GM18517 (cell line): ENCODE measurements at regions not wholly inside any gene's neighbourhood (a gene's known extent, or its start where the extent isn't known, plus 50 kb on each side); places are given as distances from the start of the nearest gene placed in this dataset.

Experiments used
- ATAC-seq: cut with Tn5 transposase; IDR thresholded peaks from one replicate; pipeline ENCODE4 v1.9.1; 2021; ENCODE audit warnings: mild to moderate bottlenecking, moderate library complexity; ENCODE audit not compliant: unreplicated experiment

DNA sequence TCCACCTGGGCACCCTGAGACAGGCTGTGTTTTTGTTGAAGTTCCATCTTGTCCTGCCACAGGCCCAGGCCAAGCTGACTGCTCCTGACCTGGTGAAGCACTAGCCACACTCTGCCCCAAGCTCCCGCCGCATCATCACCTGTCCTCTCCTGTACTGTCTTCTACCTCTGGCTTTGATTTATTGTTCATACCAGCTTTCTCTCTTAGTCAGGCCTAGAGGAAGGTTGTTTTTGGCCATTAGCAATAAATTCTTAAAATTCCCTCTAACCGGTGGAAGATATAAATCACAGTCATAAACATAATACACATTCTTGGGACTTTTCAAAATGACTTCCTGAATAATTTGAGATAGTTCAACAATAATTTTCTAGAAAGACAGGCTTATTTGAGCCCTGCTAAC is 169.4 kb downstream of the DAD1 start:
- no peak for ATAC-seq

DNA sequence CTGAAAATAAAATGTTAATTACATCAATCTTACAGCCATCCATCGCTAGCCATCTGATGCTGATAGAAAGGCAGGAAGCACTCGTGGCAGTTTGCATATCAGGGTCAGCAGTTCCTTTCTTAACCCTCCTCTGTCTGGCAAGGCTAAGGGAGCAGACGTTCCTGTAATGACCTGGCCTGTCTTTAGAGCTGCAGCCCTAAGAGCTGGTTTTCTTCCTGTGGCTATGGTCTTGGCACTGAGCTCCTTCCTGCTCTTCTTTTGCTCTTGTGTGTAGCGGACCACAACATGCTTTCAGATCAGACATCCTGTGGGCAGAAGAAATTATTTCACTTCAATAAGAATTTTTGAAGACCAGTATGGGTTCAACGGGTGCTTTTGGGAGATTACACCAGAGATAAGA is 170.4 kb downstream of the DAD1 start:
- ATAC-seq = no peak

DNA sequence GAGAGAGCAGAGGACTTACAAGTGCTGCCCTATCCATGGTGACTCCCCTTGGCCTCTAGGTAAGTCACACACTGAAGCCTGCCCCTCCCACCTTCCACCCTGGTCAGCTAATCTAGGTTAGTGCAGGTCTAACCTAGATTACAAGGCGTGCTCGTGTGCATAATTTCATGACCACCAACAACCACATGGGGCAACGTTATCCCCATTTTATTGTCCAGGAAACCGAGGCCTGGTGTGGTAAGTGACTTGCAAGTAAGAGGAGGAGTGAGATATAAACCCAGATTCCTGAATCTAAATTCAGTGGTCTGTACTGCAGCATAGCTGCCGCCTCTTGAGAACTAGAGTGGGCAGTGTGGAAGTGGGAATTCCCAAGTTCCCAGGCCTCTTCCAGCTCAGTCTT is 171.1 kb downstream of the DAD1 start:
- no peak for ATAC-seq

DNA sequence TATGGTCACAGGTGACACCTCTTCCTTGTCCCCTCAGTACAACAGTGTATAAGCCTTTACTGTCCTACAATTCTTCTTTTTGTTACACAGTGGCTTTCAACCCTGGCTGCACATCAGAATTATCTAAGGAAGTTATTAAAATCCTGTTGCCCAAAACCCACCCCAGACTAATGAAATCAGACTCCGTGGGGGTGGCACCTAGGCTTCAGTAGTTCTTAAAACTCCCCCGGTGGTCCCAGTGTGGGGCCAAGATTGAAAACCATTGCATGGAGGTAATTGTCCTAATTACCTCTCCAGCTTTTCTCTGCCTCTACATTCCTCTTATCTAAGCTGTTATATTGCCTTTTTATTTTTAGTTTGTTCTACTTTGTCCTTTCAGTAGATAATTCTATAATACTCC is 172.8 kb downstream of the DAD1 start:
- ATAC-seq = no peak

DNA sequence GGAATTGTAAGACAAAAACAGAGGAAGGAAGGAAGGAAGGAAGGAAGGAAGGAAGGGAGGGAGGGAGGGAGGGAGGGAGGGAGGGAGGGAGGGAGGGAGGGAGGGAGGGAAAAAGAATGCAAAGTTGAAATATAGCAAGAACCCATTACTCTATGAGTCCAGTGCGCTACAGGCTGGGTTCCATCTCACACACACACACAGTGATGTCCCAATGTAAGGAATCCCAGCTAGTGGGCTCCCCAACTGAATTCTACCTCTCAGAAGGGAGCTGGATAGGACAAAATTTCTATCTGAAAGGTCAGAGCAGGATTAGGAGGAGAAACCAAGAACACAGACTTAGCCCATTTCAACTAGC is 173.4 kb downstream of the DAD1 start:
- no peak for ATAC-seq

DNA sequence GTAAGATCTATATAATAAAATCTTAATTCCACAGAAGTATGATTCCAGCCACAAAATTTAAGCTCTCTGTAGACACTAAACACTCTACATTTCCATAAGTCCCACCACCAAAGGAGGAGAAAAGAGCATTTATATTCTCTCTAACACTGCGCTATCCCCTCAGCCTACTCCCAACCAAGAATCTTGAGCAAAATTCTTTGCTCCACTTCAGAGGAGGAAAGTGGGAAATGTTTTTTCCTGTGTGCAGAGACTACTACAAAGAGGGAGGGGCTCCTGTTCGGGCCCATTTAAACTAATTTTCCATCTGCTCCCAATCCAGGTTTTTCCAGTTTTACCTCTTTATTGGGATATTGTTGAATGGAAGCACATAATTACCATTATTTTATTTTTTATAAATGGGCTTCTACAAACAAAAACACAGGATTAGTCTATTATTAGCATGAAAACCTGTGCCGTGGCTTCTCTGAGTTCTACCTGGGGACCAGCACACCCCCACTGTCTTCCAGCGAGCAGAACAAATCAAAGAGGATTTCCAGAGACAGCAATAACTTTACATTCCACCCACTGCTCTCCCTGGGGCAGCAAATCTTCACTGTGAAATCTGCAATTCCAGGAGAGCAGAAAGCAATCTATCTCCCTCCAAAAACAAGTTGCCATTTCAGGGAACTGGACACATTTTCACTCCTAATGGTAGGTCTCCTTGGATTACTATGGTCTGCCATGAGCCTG is 174.0 kb downstream of the DAD1 start:
- ATAC-seq = no peak

DNA sequence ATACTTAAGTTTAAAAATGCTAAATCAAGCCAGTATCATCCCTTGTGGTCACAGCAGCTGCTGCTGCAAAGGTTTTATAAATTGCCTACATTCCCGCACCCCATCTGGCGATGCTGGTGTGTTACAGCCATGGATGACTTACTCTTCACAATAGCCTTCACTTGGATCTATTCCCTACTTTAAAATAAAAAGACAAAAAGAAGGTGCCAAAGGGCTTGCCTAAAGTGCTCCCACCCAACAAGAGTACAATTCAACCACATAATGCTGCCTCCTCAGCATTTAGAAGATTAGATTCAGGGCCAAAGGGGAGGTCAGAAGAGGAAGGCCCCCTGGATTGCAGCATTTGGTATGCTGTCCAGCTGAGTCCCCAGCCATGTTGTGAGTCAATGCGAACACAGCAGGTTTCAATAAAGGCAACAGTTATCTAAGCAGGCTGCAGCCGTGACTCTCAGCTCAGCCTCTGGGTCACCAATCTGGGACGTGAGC is 176.1 kb downstream of the DAD1 start:
- no peak for ATAC-seq

DNA sequence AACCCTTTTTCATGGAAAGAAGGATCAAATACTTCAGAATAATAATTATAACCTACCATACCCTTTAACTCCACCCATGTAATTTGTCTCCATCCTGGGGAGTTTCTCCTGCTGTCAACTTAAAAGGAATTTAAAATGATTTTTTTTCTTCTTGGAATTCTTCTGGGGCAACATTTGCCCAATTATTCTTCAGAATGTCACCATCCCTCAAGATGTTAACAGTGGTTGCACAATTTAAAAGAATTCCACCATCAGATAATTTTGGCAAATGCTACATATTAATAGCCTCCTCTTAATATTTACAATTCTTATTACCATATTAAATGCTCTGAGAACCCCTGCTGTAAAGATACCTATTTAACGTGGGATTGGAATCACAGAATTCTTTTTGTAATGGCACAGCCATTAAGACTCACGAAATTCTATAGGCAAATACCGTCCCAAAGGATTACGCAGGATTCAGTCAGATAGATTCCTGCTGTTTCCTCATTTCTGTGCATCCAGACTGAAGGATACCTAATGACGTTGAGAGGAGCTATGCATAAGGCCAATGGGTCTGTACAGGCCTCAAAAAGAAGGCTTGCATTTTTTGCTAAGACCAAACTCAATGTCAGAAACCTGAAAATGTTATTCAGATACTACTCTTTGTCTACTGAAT is 177.5 kb downstream of the DAD1 start:
- ATAC-seq = no peak

DNA sequence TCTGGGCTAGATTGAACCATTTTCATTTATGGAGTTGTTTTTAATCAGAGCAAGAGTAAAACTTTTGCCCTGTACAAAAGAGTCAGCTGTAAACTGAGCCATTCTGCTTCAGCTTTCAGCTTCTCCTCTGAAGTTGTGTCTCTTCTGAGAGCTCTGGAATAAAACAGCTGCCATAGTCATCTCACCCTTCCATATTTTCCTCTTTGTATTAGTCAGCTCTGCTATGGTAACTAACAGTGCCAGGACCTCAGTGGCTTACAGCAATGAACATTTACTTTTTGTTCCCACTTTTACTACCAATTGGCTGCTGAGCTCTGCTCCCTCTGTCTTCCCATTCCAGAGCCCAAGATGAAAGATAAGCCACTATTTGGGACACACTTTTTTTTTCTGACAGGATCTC is 178.5 kb downstream of the DAD1 start:
- no peak for ATAC-seq

DNA sequence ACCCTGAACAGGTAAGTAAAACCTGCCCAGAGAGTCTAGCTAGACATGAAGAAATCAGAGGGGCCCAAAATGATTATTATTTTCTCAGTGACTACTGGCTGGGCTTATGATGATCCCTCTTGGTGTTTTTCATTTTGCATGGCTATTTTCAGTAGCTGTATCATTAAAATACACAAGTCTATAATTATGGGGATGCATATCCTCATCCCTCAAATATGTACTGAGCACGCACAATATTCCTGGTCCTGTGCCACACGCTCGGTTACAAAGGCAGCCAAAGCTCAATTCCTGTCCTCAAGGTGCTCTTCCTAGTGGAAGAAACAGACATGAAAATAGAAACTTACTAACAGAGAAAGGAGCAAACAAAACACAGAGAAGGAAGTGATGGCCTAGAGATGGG is 180.0 kb downstream of the DAD1 start:
- ATAC-seq = no peak

DNA sequence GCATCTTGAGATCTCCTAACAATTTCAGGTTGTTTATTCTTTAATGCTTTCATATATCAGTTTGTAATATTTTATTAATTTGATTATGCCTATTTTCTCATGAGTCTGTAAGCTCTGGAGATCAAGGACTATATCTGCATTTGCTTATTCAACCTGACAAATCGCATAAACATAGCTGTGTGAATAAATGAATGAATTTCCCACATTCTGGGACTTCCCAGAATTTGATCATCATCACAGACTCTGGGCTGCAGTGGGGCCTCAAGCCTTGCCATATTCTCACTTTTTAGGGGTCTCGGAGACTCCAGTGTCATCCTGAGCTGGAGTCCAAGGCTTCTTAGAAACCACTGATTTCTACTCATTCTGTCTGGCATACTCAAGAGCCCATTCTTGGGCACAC is 180.5 kb downstream of the DAD1 start:
- no peak for ATAC-seq

DNA sequence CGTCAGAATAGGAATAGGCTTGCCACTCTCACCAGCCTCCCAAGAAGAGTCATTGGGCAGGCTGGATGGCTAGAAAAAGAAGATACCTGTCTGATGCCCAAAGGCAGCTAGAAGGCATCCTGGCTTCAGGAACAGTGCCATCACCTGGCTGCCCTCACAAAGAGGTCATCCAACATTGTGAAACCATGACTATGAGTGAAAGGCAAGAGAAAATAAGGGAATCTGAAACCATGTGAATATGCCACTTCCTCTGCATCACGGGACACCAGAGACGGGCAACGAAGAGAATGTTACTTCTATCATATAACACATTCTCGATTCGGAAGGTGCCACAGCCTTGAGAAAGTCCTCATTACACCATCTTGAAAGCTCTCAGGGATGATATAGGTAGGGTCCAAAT is 182.0 kb downstream of the DAD1 start:
- no peak for ATAC-seq

DNA sequence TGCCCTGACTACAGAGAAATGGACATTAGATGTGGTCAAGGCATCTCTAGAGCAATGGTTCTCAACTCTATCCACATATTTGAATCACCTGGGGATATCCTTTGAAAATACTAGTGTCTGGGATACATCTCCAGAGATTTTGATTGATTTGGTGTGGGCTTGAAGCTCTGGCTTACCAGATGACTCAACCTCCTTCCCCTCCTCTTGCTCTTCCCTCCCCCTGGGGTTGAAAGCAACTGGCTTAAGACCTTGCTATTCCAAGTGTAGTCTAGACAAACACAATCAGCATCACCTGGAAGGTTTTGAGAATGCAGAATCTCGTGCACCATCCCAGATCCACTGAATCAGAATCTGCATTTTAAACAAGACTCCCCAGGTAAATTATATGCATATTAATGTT is 183.8 kb downstream of the DAD1 start:
- no peak for ATAC-seq

DNA sequence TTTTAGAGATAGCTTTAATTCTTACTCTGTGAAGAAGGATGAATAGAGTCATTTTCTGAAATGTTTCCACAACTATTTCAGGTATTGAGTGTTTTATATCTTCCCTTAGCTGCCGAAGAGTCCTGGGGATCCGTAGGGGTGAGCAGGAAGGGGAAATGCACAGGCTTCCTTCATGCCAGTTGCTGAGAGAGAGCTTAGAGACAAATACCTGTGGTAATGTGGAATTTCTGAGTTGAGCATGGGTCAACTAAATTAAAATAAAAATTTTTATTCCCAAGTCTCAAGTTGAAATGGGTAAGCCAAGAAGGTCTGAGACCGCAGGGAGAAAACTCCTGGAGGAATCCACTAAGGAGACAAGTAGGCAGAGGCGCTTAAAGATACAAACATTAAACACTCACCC is 185.7 kb downstream of the DAD1 start:
- ATAC-seq = no peak

DNA sequence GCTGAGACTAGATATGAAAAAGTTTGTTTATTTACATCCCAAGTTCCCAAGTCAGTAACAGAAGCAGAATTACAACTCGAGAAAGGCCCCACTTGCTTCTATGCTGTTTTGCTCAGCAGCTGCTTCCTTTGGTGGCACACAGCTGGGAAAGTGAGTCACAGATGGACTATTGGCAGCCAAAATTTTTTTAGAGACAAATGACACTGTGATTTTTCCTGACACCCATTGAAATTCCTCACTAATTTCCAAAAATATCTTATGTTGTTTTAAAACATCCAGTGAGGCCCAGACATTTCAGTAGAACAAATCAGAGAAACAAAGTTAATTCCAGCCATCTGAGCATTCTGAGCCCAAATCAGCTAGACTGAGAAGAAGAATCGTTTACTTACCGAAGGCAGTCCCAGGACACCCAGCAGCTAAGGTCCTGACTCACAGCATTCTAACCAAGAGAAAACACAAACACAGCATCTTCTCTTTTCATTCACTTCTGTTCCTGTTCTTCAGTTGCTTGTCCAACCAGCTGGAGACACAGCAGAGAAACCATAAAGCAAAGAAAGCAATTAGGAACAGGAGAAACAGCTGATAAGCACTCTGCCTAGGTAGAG is 188.3 kb downstream of the DAD1 start:
- no peak for ATAC-seq

DNA sequence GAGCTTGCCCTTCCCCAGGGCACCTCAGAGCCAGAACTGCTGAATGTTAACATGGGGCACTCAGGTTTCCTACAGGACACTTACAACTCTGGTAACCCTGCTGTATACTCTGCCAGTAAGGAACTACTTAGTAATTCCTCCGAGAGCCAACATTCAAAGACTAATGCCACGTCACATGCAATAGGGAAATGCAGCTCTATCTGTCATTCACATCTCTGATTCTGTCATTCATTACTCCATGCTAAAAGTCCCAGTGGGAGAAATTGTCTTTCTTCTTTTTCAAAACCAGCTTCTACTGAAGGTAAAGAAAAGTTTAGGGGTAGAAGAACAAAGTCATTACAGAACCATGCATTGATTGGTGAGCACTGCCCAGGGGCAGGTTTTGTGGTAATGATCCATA is 189.2 kb downstream of the DAD1 start:
- no peak for ATAC-seq

DNA sequence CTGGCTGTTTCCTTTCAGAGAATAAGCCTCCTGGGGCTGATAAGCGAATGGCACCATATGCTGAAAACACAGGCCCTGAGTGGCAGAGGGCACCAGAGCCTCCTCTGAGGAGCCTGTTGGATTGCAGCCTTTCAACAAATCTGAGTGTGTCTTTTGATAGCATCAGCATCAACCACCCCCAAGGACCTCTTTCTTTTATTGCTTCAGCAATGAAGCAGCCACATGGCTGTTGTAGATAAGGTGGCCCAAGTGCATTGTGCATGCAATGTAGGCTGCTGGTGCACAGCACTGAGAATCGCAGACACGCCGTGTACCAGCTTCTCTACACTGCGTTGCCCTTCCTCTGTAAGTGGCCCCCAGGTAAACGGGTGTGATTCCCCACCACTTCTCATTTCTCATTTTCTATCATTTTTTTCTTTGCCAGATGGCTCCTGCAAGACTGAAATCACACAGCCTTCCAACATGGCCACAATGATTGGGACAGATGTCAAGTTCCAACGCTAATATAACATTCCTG is 191.7 kb downstream of the DAD1 start:
- ATAC-seq = no peak

DNA sequence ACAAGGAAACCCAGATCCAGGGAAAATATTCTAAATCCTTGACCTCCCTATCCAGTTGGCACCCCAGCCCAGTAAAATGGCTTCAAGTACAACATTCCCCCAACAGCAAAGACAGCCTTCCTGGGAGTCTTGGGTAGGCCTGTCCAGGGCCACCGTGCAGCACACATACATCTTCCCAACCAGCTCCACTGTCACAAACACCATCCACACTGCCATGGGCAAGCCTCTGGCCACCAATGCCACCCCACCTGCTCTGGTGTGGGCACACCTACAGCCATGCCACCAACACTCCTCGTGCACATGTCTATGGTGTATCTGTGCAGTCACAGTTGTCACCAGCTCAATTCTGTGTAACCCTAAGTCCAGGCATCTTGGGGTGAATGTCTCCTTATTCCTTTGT is 193.2 kb downstream of the DAD1 start:
- ATAC-seq = no peak

DNA sequence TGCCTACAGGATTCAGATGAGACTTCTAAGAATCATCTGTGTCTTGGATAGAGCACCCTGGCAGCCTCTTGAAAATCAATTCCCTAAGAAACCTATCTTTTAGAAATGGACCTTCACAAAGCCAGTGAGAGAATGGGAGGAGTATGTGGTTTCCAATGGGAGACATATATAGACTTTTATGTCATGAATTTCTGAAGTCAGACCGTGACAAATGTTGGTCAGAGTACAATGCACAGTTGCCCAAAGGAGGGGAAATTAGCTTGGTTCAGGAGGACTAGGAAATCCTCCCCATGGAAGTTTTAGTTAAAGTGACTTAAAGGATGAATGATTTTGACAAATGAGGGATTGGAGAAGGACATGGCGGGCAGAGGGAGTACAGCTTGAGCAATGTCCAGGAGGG is 194.4 kb downstream of the DAD1 start:
- ATAC-seq = no peak

DNA sequence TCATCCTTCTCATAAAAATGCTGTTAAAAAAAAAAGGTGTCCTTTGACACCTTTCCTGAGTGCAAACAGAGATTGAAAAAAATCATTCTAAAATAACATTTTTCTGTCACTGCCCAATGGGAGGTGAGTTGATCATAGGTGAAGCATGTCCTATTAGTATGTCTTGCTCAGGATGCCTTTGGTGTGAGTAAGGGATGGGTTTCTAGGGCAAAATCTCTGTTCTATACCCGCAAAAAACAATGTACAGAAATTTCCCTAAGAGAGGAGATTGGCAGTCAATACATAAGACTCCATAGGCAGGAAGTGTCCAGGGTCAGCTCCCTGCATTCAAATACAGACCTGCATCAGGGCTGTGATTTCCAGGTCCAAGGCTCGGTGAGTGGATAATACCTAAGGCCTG is 195.2 kb downstream of the DAD1 start:
- no peak for ATAC-seq

DNA sequence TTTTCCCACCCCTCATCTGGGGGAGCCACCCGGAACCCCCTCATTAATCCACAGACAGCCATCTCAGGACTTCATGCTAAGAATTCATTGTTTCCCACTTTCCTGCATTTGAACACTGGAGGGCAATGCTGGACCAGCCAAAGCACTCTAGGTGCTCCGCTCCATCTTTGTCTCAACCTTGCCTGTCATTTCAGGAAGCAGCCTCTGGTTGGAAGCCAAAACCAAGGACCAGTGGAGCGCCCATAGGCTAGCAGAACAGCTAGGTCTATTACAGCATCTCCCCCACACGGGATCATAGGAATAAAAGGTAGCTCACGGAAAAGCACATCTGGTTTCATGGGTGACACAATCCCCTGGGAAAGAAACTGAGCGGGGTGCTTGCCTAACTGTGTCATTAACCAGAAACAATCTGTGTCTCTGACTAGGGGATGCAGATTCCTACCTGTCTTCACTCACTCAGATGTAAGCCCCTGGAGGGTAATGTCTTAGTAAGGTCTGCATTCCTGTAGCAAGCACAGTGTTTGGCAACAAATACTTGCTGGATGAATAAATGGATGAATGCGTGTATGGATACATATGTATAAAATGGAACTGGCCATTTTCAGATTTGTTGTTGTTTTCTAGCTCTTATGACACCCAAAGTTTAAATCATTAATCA is 197.0 kb downstream of the DAD1 start:
- no peak for ATAC-seq
